ENCODE measurements at regions not wholly inside any gene's neighbourhood (a gene's known extent, or its start where the extent isn't known, plus 50 kb on each side); places are given as distances from the start of the nearest gene placed in this dataset.

GRCh38 chr1:96367791-96368190, 353.8 kb upstream of the PTBP2 start:
- Histone ChIP-seq H4K20me1 (ENCODE audit: insufficient read depth, low read length) (no peaks in the 10 kb centered on the region), H3K9me3 (ENCODE audit: insufficient read depth, low read depth, low read length) (no peaks in the 10 kb centered on the region), H2AFZ (ENCODE audit: low read depth, low read length) (no peak overlapping the region), H3K79me2 (ENCODE audit: insufficient read depth, low read length) (no peaks in the 10 kb centered on the region), H3K36me3 (ENCODE audit: insufficient read depth, low read length) (no peaks in the 10 kb centered on the region), H3K4me2 (ENCODE audit: low read length) (no peak overlapping the region), H3K4me3 (ENCODE audit: insufficient read depth, low read depth, low read length) (no peak overlapping the region), H3K4me1 (ENCODE audit: insufficient read depth, low read length) (peaks cover 39% of the 10 kb centered on the region), H3K9ac (ENCODE audit: low read length) (no peak overlapping the region), H3K27me3 (ENCODE audit: insufficient read depth, low read length) (no peaks in the 10 kb centered on the region), H3K27ac (ENCODE audit: low read depth, low read length) (no peak overlapping the region)
- FAIRE-seq: no peak
- Mint-ChIP-seq H3K27ac (ENCODE audit: unreplicated experiment) (no peak overlapping the region), H3K4me1 (ENCODE audit: low read depth, unreplicated experiment) (peaks cover 44% of the 10 kb centered on the region), H3K36me3 (ENCODE audit: low read depth, unreplicated experiment) (no peaks in the 10 kb centered on the region), H3K9me3 (ENCODE audit: unreplicated experiment) (no peaks in the 10 kb centered on the region), H3K4me3 (ENCODE audit: unreplicated experiment) (no peak overlapping the region), H3K27me3 (ENCODE audit: low read depth, unreplicated experiment) (no peaks in the 10 kb centered on the region)
- no peak for DNase-seq (ENCODE audit: low read depth)
- TF ChIP-seq EZH2 (IDR thresholded peaks at IDR 0.05; ENCODE audit: insufficient read depth, low read length): no peak
- TF ChIP-seq, protein P1, sequence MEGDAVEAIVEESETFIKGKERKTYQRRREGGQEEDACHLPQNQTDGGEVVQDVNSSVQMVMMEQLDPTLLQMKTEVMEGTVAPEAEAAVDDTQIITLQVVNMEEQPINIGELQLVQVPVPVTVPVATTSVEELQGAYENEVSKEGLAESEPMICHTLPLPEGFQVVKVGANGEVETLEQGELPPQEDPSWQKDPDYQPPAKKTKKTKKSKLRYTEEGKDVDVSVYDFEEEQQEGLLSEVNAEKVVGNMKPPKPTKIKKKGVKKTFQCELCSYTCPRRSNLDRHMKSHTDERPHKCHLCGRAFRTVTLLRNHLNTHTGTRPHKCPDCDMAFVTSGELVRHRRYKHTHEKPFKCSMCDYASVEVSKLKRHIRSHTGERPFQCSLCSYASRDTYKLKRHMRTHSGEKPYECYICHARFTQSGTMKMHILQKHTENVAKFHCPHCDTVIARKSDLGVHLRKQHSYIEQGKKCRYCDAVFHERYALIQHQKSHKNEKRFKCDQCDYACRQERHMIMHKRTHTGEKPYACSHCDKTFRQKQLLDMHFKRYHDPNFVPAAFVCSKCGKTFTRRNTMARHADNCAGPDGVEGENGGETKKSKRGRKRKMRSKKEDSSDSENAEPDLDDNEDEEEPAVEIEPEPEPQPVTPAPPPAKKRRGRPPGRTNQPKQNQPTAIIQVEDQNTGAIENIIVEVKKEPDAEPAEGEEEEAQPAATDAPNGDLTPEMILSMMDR (IDR thresholded peaks at IDR 0.05; ENCODE audit: insufficient read depth, low read depth, low read length): no peak

GRCh38 chr1:96370757-96371156, 350.8 kb upstream of the PTBP2 start:
- no peaks in the 10 kb centered on the region for H3K79me2 ChIP-seq (ENCODE audit: insufficient read depth, low read length)
- H3K27ac ChIP-seq (ENCODE audit: low read depth, low read length): peak overlapping the region; percentile 49
- Mint-ChIP-seq H3K27ac (ENCODE audit: unreplicated experiment) (peak overlapping the region; percentile 45), H3K4me3 (ENCODE audit: unreplicated experiment) (peak overlapping the region; percentile 27), H3K27me3 (ENCODE audit: low read depth, unreplicated experiment) (no peaks in the 10 kb centered on the region), H3K4me1 (ENCODE audit: low read depth, unreplicated experiment) (peaks cover 25% of the 10 kb centered on the region), H3K36me3 (ENCODE audit: low read depth, unreplicated experiment) (no peaks in the 10 kb centered on the region), H3K9me3 (ENCODE audit: unreplicated experiment) (no peaks in the 10 kb centered on the region)
- peaks cover 20% of the 10 kb centered on the region for H3K4me1 ChIP-seq (ENCODE audit: insufficient read depth, low read length)
- H3K9ac ChIP-seq (ENCODE audit: low read length): peak overlapping the region; percentile 32
- no peaks in the 10 kb centered on the region for H3K27me3 ChIP-seq (ENCODE audit: insufficient read depth, low read length)
- no peaks in the 10 kb centered on the region for H3K36me3 ChIP-seq (ENCODE audit: insufficient read depth, low read length)
- peak overlapping the region; percentile 75 for H3K4me2 ChIP-seq (ENCODE audit: low read length)
- no peak overlapping the region for H2AFZ ChIP-seq (ENCODE audit: low read depth, low read length)
- no peak overlapping the region for H3K4me3 ChIP-seq (ENCODE audit: insufficient read depth, low read depth, low read length)
- H4K20me1 ChIP-seq (ENCODE audit: insufficient read depth, low read length): no peaks in the 10 kb centered on the region
- peak; percentile 95 for DNase-seq (ENCODE audit: low read depth)
- TF ChIP-seq, protein P1 (IDR thresholded peaks at IDR 0.05; ENCODE audit: insufficient read depth, low read depth, low read length): no peak
- TF ChIP-seq EZH2 (IDR thresholded peaks at IDR 0.05; ENCODE audit: insufficient read depth, low read length): no peak
- FAIRE-seq: peak; percentile 32
- no peaks in the 10 kb centered on the region for H3K9me3 ChIP-seq (ENCODE audit: insufficient read depth, low read depth, low read length)

DNA sequence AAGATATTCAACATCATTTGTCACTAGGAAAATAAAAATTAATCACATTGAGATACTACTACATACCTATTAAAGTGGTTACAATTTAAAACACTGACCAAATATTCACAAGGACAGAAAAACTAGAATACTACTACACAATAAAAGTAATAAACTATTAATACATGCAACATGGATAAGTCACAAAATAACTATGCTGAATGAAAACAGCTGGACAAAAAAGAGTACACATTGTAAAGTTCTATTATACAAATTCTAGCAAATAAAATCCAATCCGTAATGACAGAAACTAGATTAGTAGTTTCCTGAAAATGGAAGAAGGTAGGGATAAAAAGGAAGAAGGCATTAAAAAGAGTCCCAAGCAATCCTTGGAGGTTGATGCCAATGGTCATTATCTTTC, 348.7 kb upstream of the PTBP2 start:
- Histone ChIP-seq H3K9ac (ENCODE audit: low read length) (no peak overlapping the region), H3K4me2 (ENCODE audit: low read length) (no peak overlapping the region), H2AFZ (ENCODE audit: low read depth, low read length) (no peak overlapping the region), H3K4me1 (ENCODE audit: insufficient read depth, low read length) (peaks cover 16% of the 10 kb centered on the region), H3K36me3 (ENCODE audit: insufficient read depth, low read length) (no peaks in the 10 kb centered on the region), H3K9me3 (ENCODE audit: insufficient read depth, low read depth, low read length) (no peaks in the 10 kb centered on the region), H3K27ac (ENCODE audit: low read depth, low read length) (no peak overlapping the region), H3K79me2 (ENCODE audit: insufficient read depth, low read length) (no peaks in the 10 kb centered on the region), H3K4me3 (ENCODE audit: insufficient read depth, low read depth, low read length) (no peak overlapping the region), H4K20me1 (ENCODE audit: insufficient read depth, low read length) (no peaks in the 10 kb centered on the region), H3K27me3 (ENCODE audit: insufficient read depth, low read length) (no peaks in the 10 kb centered on the region)
- DNase-seq (ENCODE audit: low read depth): no peak
- no peak for TF ChIP-seq EZH2 (IDR thresholded peaks at IDR 0.05; ENCODE audit: insufficient read depth, low read length)
- TF ChIP-seq, protein P1 (IDR thresholded peaks at IDR 0.05; ENCODE audit: insufficient read depth, low read depth, low read length): no peak
- Mint-ChIP-seq H3K4me3 (ENCODE audit: unreplicated experiment) (no peak overlapping the region), H3K27ac (ENCODE audit: unreplicated experiment) (no peak overlapping the region), H3K27me3 (ENCODE audit: low read depth, unreplicated experiment) (no peaks in the 10 kb centered on the region), H3K36me3 (ENCODE audit: low read depth, unreplicated experiment) (no peaks in the 10 kb centered on the region), H3K9me3 (ENCODE audit: unreplicated experiment) (no peaks in the 10 kb centered on the region), H3K4me1 (ENCODE audit: low read depth, unreplicated experiment) (peaks cover 21% of the 10 kb centered on the region)
- FAIRE-seq: no peak

Data from astrocyte (in vitro differentiated cells and primary cell).